HepG2 (cell line): ENCODE measurements at regions not wholly inside any gene's neighbourhood (a gene's known extent, or its start where the extent isn't known, plus 50 kb on each side); places are given as distances from the start of the nearest gene placed in this dataset.

Experiments used
- ATAC-seq: fragments of 200-7000 bp; cut with Tn5 transposase; 3 replicates; pipeline ENCODE4 v1.9.1; 2020; ENCODE audit warnings: mild to moderate bottlenecking, moderate library complexity
- BruUV-seq: library from RNA; stranded (reverse); fragments of 400-500 nt; replicated peaks from 2 replicates; lab custom pipeline; 2021; lab: Mats Ljungman, UMichigan
- CTCF ChIA-PET: fragments of 300-600 bp; formaldehyde crosslinking; extraction: SDS; loops from one replicate; lab custom pipeline; 2021; ENCODE audit warnings: low total read pairs, inconsistent platforms, low intra/inter-chr PET ratio; lab: Yijun Ruan, JAX
- POLR2A ChIA-PET: fragments of 350-600 bp; sonication (Branson Sonifier 250); formaldehyde crosslinking; loops from one replicate; lab custom pipeline; 2020; ENCODE audit warnings: antibody characterized with exemption, inconsistent platforms; lab: Yijun Ruan, JAX
- DNase-seq: peaks from one replicate; pipeline ENCODE4 v3.0.0-alpha.2; 2015; ENCODE audit warnings: low spot score
- FAIRE-seq: peaks from 3 replicates; lab custom pipeline; 2011; peaks lifted over from hg19 to GRCh38; lab: Jason Lieb, UNC
- H2AFZ ChIP-seq: one replicate; pipeline ENCODE4 v1.6.1; 2011; ENCODE audit warnings: low read length, inconsistent platforms
- H3K27ac ChIP-seq: fragments of 300-600 bp; 3 replicates; pipeline ENCODE4 v1.8.0; 2011; ENCODE audit warnings: mixed run types, mild to moderate bottlenecking, mixed read lengths, low read length, inconsistent platforms; ENCODE audit not compliant: insufficient read depth; ENCODE audit errors: extremely low read length
- H3K27me3 ChIP-seq, 2 experiments: fragments of 200-600 bp in 1 of 2; 2 replicates in 1 of 2; 3 replicates in 1 of 2; pipeline versions ENCODE4 v1.6.0 to v1.8.0; 2011; ENCODE audit warnings: low read length in 2 of 2, mild to moderate bottlenecking in 2 of 2, moderate library complexity in 2 of 2, inconsistent platforms in 1 of 2; ENCODE audit not compliant: insufficient read depth in 2 of 2, control insufficient read depth in 1 of 2
- H3K36me3 ChIP-seq, 2 experiments: fragments of 200-600 bp in 1 of 2; replicated peaks in 1 of 2; 2 replicates in 1 of 2; 3 replicates in 1 of 2; pipeline versions ENCODE4 v1.5.1 to v1.8.0; 2011; ENCODE audit warnings: low read length in 2 of 2, inconsistent platforms in 1 of 2; ENCODE audit not compliant: insufficient read depth in 2 of 2, control insufficient read depth in 1 of 2
- H3K4me1 ChIP-seq: 2 replicates; pipeline ENCODE4 v1.5.1; 2012; ENCODE audit warnings: low read length, inconsistent platforms; ENCODE audit not compliant: insufficient read depth
- H3K4me2 ChIP-seq: 2 replicates; pipeline ENCODE4 v1.6.0; 2011; ENCODE audit warnings: low read depth, low read length, inconsistent platforms
- H3K4me3 ChIP-seq, 3 experiments: fragments of 200-600 bp in 1 of 3; sonication (generic), shearing (Covaris generic) in 1 of 3; replicated peaks in 1 of 3; 2 replicates each; pipeline ENCODE4 v1.5.1; 2011 to 2016; ENCODE audit warnings: low read length in 3 of 3, inconsistent platforms in 2 of 3, low read depth in 2 of 3, mild to moderate bottlenecking in 2 of 3, control low read depth in 1 of 3, mixed read lengths in 1 of 3; ENCODE audit not compliant: insufficient read depth in 1 of 3
- H3K79me2 ChIP-seq: one replicate; pipeline ENCODE4 v1.6.1; 2011; ENCODE audit warnings: low read length, inconsistent platforms; ENCODE audit not compliant: insufficient read depth
- H3K9ac ChIP-seq: 2 replicates; pipeline ENCODE4 v1.6.0; 2011; ENCODE audit warnings: mild to moderate bottlenecking, low read depth, low read length, inconsistent platforms; ENCODE audit not compliant: insufficient read depth
- H3K9me3 ChIP-seq: 2 replicates; pipeline ENCODE4 v1.5.1; 2012; ENCODE audit warnings: mild to moderate bottlenecking, low read length
- H4K20me1 ChIP-seq: 2 replicates; pipeline ENCODE4 v1.6.0; 2011; ENCODE audit warnings: inconsistent platforms, mild to moderate bottlenecking, low read length, moderate library complexity; ENCODE audit not compliant: insufficient read depth
- AFF4 ChIP-seq: sonication (generic); formaldehyde crosslinking; IDR thresholded peaks from 2 replicates; pipeline ENCODE4 v1.4.0; 2020; ENCODE audit warnings: missing genetic modification reagents
- ARID3A ChIP-seq: IDR thresholded peaks from 2 replicates; pipeline ENCODE4 v1.6.1; 2012; ENCODE audit warnings: low read depth, low read length, improper control_type of control experiment
- CHD4 ChIP-seq: fragments of 200-600 bp; sonication (generic); IDR thresholded peaks from 2 replicates; pipeline ENCODE4 v1.7.0; 2017; ENCODE audit warnings: mild to moderate bottlenecking, low read length, borderline replicate concordance
- EED ChIP-seq: sonication (generic); formaldehyde crosslinking; IDR thresholded peaks from 2 replicates; pipeline ENCODE4 v1.5.0; 2020; ENCODE audit warnings: mild to moderate bottlenecking, missing genetic modification reagents
- GRHL1 ChIP-seq: sonication (generic); formaldehyde crosslinking; conservative IDR thresholded peaks from 2 replicates; pipeline ENCODE4 v1.8.0; 2022; ENCODE audit warnings: missing genetic modification reagents
- PAWR ChIP-seq: sonication (generic); formaldehyde crosslinking; IDR thresholded peaks from 2 replicates; pipeline ENCODE4 v1.4.0; 2020; ENCODE audit warnings: missing genetic modification reagents, mild to moderate bottlenecking, borderline replicate concordance
- RAD21 ChIP-seq: fragments of 450-650 bp; formaldehyde crosslinking; IDR thresholded peaks from 2 replicates; pipeline ENCODE4 v1.5.0; 2020; ENCODE audit warnings: mild to moderate bottlenecking
- SNAPC2 ChIP-seq: sonication (generic); formaldehyde crosslinking; IDR thresholded peaks from 2 replicates; pipeline ENCODE4 v1.8.1; 2022; ENCODE audit warnings: mild to moderate bottlenecking, missing genetic modification reagents
- SRF ChIP-seq: IDR thresholded peaks from 2 replicates; pipeline ENCODE4 v1.6.1; 2011; ENCODE audit warnings: mild to moderate bottlenecking, low read depth, low read length, moderate library complexity
- ZNF296 ChIP-seq: sonication (generic); formaldehyde crosslinking; conservative IDR thresholded peaks from 2 replicates; pipeline ENCODE4 v1.5.0; 2020; ENCODE audit warnings: mild to moderate bottlenecking, missing genetic modification reagents
- ZNF547 ChIP-seq: sonication (generic); formaldehyde crosslinking; IDR thresholded peaks from 2 replicates; pipeline ENCODE4 v1.5.1; 2020; ENCODE audit warnings: mild to moderate bottlenecking, missing genetic modification reagents
- ZNF788 ChIP-seq: sonication (generic); formaldehyde crosslinking; IDR thresholded peaks from 2 replicates; pipeline ENCODE4 v1.5.0; 2020; ENCODE audit warnings: mild to moderate bottlenecking, missing genetic modification reagents, borderline replicate concordance
- WGBS: methylation state at CpG from one replicate; pipeline ENCODE4 v1.1.6; 2017; ENCODE audit warnings: low lambda C conversion rate; 5-methylcytosine and 5-hydroxymethylcytosine counted together
- in situ Hi-C: cut with HindIII; loops from 2 replicates; pipeline ENCODE4 v1.10.0; 2017; ENCODE audit warnings: low pct_unique_long_range_greater_than_20kb; ENCODE audit not compliant: extremely low pct_ligation_motif_present
- intact Hi-C: fragments of 100-400 bp; cut with micrococcal nuclease; formaldehyde crosslinking; loops from one replicate; pipeline ENCODE4 v1.10.0; 2022; ENCODE audit not compliant: unreplicated experiment

- no peak for TF ChIP-seq SNAPC2 (CRISPR knock-in tag)
Measured at GRCh38 chr10:33661580-33662336, 327.3 kb upstream of the NRP1 start (continued).

- H3K9ac ChIP-seq = no peak overlapping the region
- FAIRE-seq (no peak), DNase-seq (no peak), ATAC-seq (no peak)
- no peak overlapping the region for H3K4me3 ChIP-seq
- POLR2A ChIA-PET = no interaction called here
- no peaks in the 10 kb centered on the region for H3K36me3 ChIP-seq
- peaks cover 19% of the 10 kb centered on the region for H3K9me3 ChIP-seq
- H3K4me2 ChIP-seq = no peak overlapping the region
- in situ Hi-C loops = no loop called here
- H3K4me1 ChIP-seq = peaks cover 36% of the 10 kb centered on the region
- CTCF ChIA-PET = no interaction called here
- intact Hi-C loops = no loop called here
- WGBS = 90% methylated on average over 10 of the region's 10 CpGs
- H3K27me3 ChIP-seq = no peaks in the 10 kb centered on the region; a peak in 1 of 5 replicates
- H2AFZ ChIP-seq = no peak overlapping the region
- BruUV-seq = no TSS peak
- no peaks in the 10 kb centered on the region for H3K79me2 ChIP-seq
- no peaks in the 10 kb centered on the region for H4K20me1 ChIP-seq
- no peak overlapping the region for H3K27ac ChIP-seq
- TF ChIP-seq CHD4 (no peak), RAD21 (CRISPR knock-in tag) (no peak), ZNF296 (CRISPR knock-in tag) (no peak), EED (CRISPR knock-in tag) (no peak), ARID3A (no peak), ZNF547 (CRISPR knock-in tag) (no peak), GRHL1 (CRISPR knock-in tag) (no peak), SRF (no peak), AFF4 (CRISPR knock-in tag) (no peak), PAWR (CRISPR knock-in tag) (no peak), ZNF788 (CRISPR knock-in tag) (no peak)
Measured at GRCh38 chr10:33660329-33660728, 325.9 kb upstream of the NRP1 start.
